HFFc6 (cell line): ENCODE measurements at regions not wholly inside any gene's neighbourhood (a gene's known extent, or its start where the extent isn't known, plus 50 kb on each side); places are given as distances from the start of the nearest gene placed in this dataset.

Experiments used
- DNase-seq: peaks from one replicate; pipeline ENCODE4 v3.0.0-alpha.2; 2018
- H3K27ac Mint-ChIP-seq: 2 replicates; pipeline ENCODE4 v1.8.0; 2020; ENCODE audit warnings: mild to moderate bottlenecking, mixed read lengths
- H3K27me3 Mint-ChIP-seq: 2 replicates; pipeline ENCODE4 v1.8.0; 2021; ENCODE audit warnings: mild to moderate bottlenecking, moderate library complexity, mixed read lengths; ENCODE audit not compliant: insufficient read depth
- H3K36me3 Mint-ChIP-seq: 2 replicates; pipeline ENCODE4 v1.8.0; 2021; ENCODE audit warnings: low read depth, mixed read lengths
- H3K4me1 Mint-ChIP-seq: 2 replicates; pipeline ENCODE4 v1.8.0; 2020; ENCODE audit warnings: low read depth, mixed read lengths
- H3K4me3 Mint-ChIP-seq: 2 replicates; pipeline ENCODE4 v1.8.0; 2020; ENCODE audit warnings: mild to moderate bottlenecking, moderate library complexity, mixed read lengths
- H3K9me3 Mint-ChIP-seq: 2 replicates; pipeline ENCODE4 v1.8.0; 2020; ENCODE audit warnings: mild to moderate bottlenecking, mixed read lengths
- TF ChIP-seq, protein P1 (sequence below): fragments of 200-600 bp; sonication (generic); IDR thresholded peaks from 2 replicates; pipeline ENCODE4 v1.5.0; 2021; ENCODE audit warnings: antibody characterized with exemption, mild to moderate bottlenecking

DNA sequence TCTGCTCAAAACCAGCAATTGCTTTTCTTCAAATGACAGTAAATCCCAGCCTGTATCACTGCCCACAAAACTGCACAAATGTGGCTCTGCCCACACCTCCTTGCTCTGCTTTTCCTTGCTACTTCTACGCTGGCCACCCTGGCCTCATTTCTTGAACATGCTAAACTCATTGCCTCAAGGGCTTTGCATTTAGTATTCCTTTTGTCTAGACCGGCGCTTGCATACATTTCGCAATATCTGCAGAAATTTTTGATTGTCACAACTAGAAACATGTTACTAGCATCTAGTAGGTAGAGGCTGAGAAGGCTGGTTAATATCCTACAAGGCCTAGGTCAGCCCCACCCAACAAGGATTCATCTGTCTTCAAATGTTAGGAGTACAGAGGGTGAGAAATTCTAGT, 2357.8 kb downstream of the MAT2B start:
- TF ChIP-seq, protein P1, sequence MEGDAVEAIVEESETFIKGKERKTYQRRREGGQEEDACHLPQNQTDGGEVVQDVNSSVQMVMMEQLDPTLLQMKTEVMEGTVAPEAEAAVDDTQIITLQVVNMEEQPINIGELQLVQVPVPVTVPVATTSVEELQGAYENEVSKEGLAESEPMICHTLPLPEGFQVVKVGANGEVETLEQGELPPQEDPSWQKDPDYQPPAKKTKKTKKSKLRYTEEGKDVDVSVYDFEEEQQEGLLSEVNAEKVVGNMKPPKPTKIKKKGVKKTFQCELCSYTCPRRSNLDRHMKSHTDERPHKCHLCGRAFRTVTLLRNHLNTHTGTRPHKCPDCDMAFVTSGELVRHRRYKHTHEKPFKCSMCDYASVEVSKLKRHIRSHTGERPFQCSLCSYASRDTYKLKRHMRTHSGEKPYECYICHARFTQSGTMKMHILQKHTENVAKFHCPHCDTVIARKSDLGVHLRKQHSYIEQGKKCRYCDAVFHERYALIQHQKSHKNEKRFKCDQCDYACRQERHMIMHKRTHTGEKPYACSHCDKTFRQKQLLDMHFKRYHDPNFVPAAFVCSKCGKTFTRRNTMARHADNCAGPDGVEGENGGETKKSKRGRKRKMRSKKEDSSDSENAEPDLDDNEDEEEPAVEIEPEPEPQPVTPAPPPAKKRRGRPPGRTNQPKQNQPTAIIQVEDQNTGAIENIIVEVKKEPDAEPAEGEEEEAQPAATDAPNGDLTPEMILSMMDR: no peak
- Mint-ChIP-seq H3K4me3 (no peak overlapping the region), H3K27ac (no peak overlapping the region), H3K4me1 (no peaks in the 10 kb centered on the region), H3K9me3 (peaks cover 20% of the 10 kb centered on the region), H3K27me3 (no peaks in the 10 kb centered on the region), H3K36me3 (no peaks in the 10 kb centered on the region)
- DNase-seq: no peak

- Mint-ChIP-seq H3K4me3 (no peak overlapping the region), H3K27me3 (no peaks in the 10 kb centered on the region), H3K36me3 (0 out of 2 replicates have a peak, but pooled peaks cover under 1% of the 10 kb centered on the region), H3K4me1 (no peaks in the 10 kb centered on the region), H3K27ac (no peak overlapping the region), H3K9me3 (peaks cover 50% of the 10 kb centered on the region)
- no peak for DNase-seq
- TF ChIP-seq, protein P1: no peak
Measured at GRCh38 chr5:165871291-165871690, 2365.9 kb downstream of the MAT2B start.

- H3K4me3 Mint-ChIP-seq: no peak overlapping the region
- no peaks in the 10 kb centered on the region for H3K4me1 Mint-ChIP-seq
- no peak for DNase-seq
- H3K27me3 Mint-ChIP-seq: no peaks in the 10 kb centered on the region
- no peak overlapping the region for H3K27ac Mint-ChIP-seq
- H3K9me3 Mint-ChIP-seq: peaks cover 63% of the 10 kb centered on the region
- H3K36me3 Mint-ChIP-seq: 0 out of 2 replicates have a peak, but pooled peaks cover 4% of the 10 kb centered on the region
- TF ChIP-seq, protein P1: no peak
Measured at GRCh38 chr5:165874851-165875250, 2369.4 kb downstream of the MAT2B start.

DNA sequence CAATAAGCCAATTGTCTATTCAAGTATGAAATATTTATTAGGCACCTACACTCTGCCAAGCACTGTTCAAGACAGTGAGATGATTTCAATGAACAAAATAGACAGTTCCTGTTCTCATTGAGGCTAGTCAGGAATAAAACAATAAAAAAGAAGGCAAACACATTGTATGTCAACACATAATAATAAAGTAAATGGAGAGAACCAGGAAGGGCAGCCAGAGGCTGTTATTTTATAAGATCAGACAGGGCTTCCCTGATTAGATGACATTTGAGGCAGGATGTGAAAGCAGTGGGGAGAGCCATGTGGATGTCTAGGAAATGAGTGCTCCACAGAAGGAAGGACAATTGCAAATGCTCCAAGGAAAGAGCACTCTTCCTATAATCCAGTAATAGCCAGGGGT, 2371.1 kb downstream of the MAT2B start:
- DNase-seq: no peak
- Mint-ChIP-seq H3K4me3 (no peak overlapping the region), H3K9me3 (peaks cover 59% of the 10 kb centered on the region), H3K4me1 (no peaks in the 10 kb centered on the region), H3K27me3 (no peaks in the 10 kb centered on the region), H3K27ac (no peak overlapping the region), H3K36me3 (0 out of 2 replicates have a peak, but pooled peaks cover 4% of the 10 kb centered on the region)
- TF ChIP-seq, protein P1: no peak

DNA sequence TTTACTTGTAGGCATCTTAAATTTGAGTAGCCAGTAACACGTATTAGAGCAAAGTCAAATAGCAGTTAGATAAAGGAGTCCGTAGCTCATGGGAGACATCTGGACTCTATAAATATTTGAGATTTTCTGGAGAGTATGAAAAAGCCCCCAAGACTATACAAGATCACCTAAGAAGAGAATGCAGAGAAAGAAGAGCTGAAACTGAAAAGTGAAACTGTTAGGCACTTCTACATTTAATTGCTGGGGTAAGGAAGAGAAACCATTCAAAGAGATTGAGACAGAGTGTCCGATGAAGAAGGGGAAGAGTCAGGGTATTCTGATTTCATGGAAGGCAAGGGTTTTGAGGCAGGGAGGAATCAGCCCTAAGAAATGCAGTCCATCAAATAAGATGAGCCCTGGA, 2372.1 kb downstream of the MAT2B start:
- no peak overlapping the region for H3K4me3 Mint-ChIP-seq
- no peak overlapping the region for H3K27ac Mint-ChIP-seq
- no peaks in the 10 kb centered on the region for H3K27me3 Mint-ChIP-seq
- no peaks in the 10 kb centered on the region for H3K4me1 Mint-ChIP-seq
- H3K36me3 Mint-ChIP-seq: 0 out of 2 replicates have a peak, but pooled peaks cover 4% of the 10 kb centered on the region
- H3K9me3 Mint-ChIP-seq: peaks cover 63% of the 10 kb centered on the region
- TF ChIP-seq, protein P1: no peak
- DNase-seq: no peak

DNA sequence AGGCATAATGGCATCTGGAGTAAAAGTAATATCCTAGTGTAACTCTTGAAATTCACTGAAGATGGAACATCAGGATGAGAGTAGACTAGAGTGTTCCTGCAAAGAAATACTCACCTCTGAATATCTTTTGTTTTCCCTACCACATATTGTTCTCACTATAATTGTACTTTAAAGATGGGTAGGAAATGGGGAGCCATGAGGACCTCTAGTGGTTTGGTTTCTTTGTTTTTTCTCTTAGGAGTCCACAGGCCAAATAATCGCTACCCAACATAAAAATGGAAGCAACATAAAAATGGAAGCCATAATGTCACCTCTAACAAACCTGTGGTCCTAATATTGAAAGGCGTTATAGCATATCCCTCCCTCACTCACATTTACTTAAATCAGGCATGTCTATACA, 2375.8 kb downstream of the MAT2B start:
- Mint-ChIP-seq H3K9me3 (peaks cover 53% of the 10 kb centered on the region), H3K27me3 (no peaks in the 10 kb centered on the region), H3K4me3 (no peak overlapping the region), H3K36me3 (0 out of 2 replicates have a peak, but pooled peaks cover 4% of the 10 kb centered on the region), H3K27ac (no peak overlapping the region), H3K4me1 (no peaks in the 10 kb centered on the region)
- TF ChIP-seq, protein P1: no peak
- DNase-seq: no peak
